Stomach (tissue), 8 donors: ENCODE measurements at regions not wholly inside any gene's neighbourhood (a gene's known extent, or its start where the extent isn't known, plus 50 kb on each side); places are given as distances from the start of the nearest gene placed in this dataset.

ENCODE experiments used
- DNase-seq, 2 donors: peaks; one replicate each; pipeline versions ENCODE4 v3.0.0 to v3.0.0-alpha.2; 2013 to 2019
- H3K27ac ChIP-seq, 5 donors: fragments of 200-600 bp in 4 of 5; sonication (generic) in 4 of 5; one replicate each; pipeline ENCODE4 v1.5.1; 2013 to 2019; ENCODE audit warnings: mild to moderate bottlenecking in 1 of 5, moderate library complexity in 1 of 5
- H3K27me3 ChIP-seq, 3 donors: fragments of 200-600 bp; sonication (generic); one replicate each; pipeline ENCODE4 v1.5.1; 2017 to 2019; ENCODE audit warnings: mixed run types in 1 of 3
- H3K36me3 ChIP-seq, 4 donors: fragments of 200-600 bp; sonication (generic); 1 replicate in 3 of 4; 2 replicates in 1 of 4; pipeline ENCODE4 v1.5.1; 2016 to 2019
- H3K4me1 ChIP-seq, 4 donors: fragments of 200-600 bp; sonication (generic); one replicate each; pipeline ENCODE4 v1.5.1; 2016 to 2019
- H3K4me3 ChIP-seq, 4 donors: fragments of 200-600 bp; sonication (generic) in 3 of 4; one replicate each; pipeline ENCODE4 v1.5.1; 2016 to 2019; ENCODE audit warnings: mild to moderate bottlenecking in 1 of 4
- H3K9me3 ChIP-seq, 4 donors: fragments of 200-600 bp; sonication (generic); one replicate each; pipeline ENCODE4 v1.5.1; 2016 to 2019
- CTCF ChIP-seq, 7 experiments: fragments of 450-650 bp in 4 of 7; fragments of 200-600 bp in 3 of 7; sonication (generic) in 3 of 7; IDR thresholded peaks; one replicate each; pipeline ENCODE4 v1.5.1; 2016 to 2019; ENCODE audit warnings: antibody characterized with exemption in 7 of 7, control low read depth in 2 of 7, mild to moderate bottlenecking in 1 of 7
- EP300 ChIP-seq: sonication (generic); formaldehyde crosslinking; IDR thresholded peaks from one replicate; pipeline ENCODE4 v1.6.1; 2017; ENCODE audit warnings: antibody characterized with exemption
- POLR2A ChIP-seq, 4 donors: fragments of 450-650 bp; IDR thresholded peaks; one replicate each; pipeline ENCODE4 v1.6.1; 2016; ENCODE audit warnings: antibody characterized with exemption in 4 of 4, control low read depth in 2 of 4, mild to moderate bottlenecking in 1 of 4, moderate library complexity in 1 of 4
- POLR2AphosphoS5 ChIP-seq, 3 donors: sonication (generic); formaldehyde crosslinking; IDR thresholded peaks; one replicate each; pipeline ENCODE4 v1.6.1; 2016; ENCODE audit warnings: antibody characterized with exemption in 3 of 3
- WGBS, 5 donors: extraction: QIAGEN DNeasy Blood & Tissue Kit in 3 of 5; methylation state at CpG; one replicate each; pipeline versions ENCODE4 v1.1.5 to v1.1.7; 2013 to 2018; 5-methylcytosine and 5-hydroxymethylcytosine counted together
- intact Hi-C: fragments of 100-400 bp; cut with DNase I; formaldehyde crosslinking; loops from one replicate; pipeline ENCODE4 v1.15.1; 2023; ENCODE audit warnings: low total_unique reads
- donor health status: healthy with polysubstance abuse.
- donor health status: Bipolar disorder and iron deficiency.
- donor health status: healthy.

- no peaks in the 10 kb centered on the region for H3K36me3 ChIP-seq
- no peak for DNase-seq
- WGBS, 5 donors, result 76 to 85% (median 84%) methylated on average over 2 of the region's 2 CpGs
- no peaks in the 10 kb centered on the region for H3K9me3 ChIP-seq
- H3K4me3 ChIP-seq, result no peak overlapping the region
- H3K4me1 ChIP-seq, result peaks cover 11 to 49% (median 30%) of the 10 kb centered on the region in 4 donors
- intact Hi-C loops, result no loop called here
- peak overlapping the region in 2 of 5 donors; percentile 55 to 72 for H3K27ac ChIP-seq
- TF ChIP-seq EP300 (no peak), CTCF (IDR thresholded peaks at IDR 0.05) (no peak), POLR2A (IDR thresholded peaks at IDR 0.05) (no peak), POLR2AphosphoS5 (IDR thresholded peaks at IDR 0.05) (no peak)
- no peaks in the 10 kb centered on the region for H3K27me3 ChIP-seq
These were observed 250.8 kb upstream of the FGGY start for GRCh38 chr1:59046134-59046533.

- Histone ChIP-seq H3K9me3 (no peaks in the 10 kb centered on the region), H3K27me3 (no peaks in the 10 kb centered on the region), H3K27ac (peak overlapping the region in 4 of 5 donors; percentile 10 to 72 (median 53)), H3K4me3 (no peak overlapping the region), H3K36me3 (no peaks in the 10 kb centered on the region), H3K4me1 (peaks cover 11 to 45% (median 27%) of the 10 kb centered on the region in 4 donors)
- peak; percentile 36 to 69 for DNase-seq
- TF ChIP-seq POLR2A (IDR thresholded peaks at IDR 0.05) (no peak), CTCF (IDR thresholded peaks at IDR 0.05) (peak in 1 of 7 experiments; percentile 29)
- 16 to 28% (median 22%) methylated on average over 2 of the region's 2 CpGs for WGBS, 5 donors
- intact Hi-C loops, result no loop called here
These were observed 250.2 kb upstream of the FGGY start for GRCh38 chr1:59046730-59047157.

GRCh38 chr1:59051007-59051406 is 245.9 kb upstream of the FGGY start:
- intact Hi-C loops, result no loop called here
- no peak for TF ChIP-seq POLR2A (IDR thresholded peaks at IDR 0.05)
- TF ChIP-seq CTCF (IDR thresholded peaks at IDR 0.05), result no peak
- WGBS, 5 donors, result 70 to 83% (median 73%) methylated on average over 4 of the region's 4 CpGs
- H3K27ac ChIP-seq, result no peak overlapping the region
- no peaks in the 10 kb centered on the region for H3K9me3 ChIP-seq
- H3K4me1 ChIP-seq, result peaks cover 6 to 52% (median 34%) of the 10 kb centered on the region in 4 donors
- no peak overlapping the region for H3K4me3 ChIP-seq
- H3K27me3 ChIP-seq, result no peaks in the 10 kb centered on the region
- no peak for DNase-seq
- no peaks in the 10 kb centered on the region for H3K36me3 ChIP-seq

GRCh38 chr1:59052166-59052590 is 244.7 kb upstream of the FGGY start:
- TF ChIP-seq POLR2A (IDR thresholded peaks at IDR 0.05), result no peak
- no peak for TF ChIP-seq CTCF (IDR thresholded peaks at IDR 0.05)
- TF ChIP-seq POLR2AphosphoS5 (IDR thresholded peaks at IDR 0.05), result peak in 2 of 3 donors; percentile 89 to 92
- no peak for TF ChIP-seq EP300
- peak overlapping the region in 3 of 5 donors; percentile 34 to 63 (median 48) for H3K27ac ChIP-seq

More at GRCh38 chr1:59052166-59052590, 244.7 kb upstream of the FGGY start:
- peaks cover 11 to 53% (median 33%) of the 10 kb centered on the region in 4 donors for H3K4me1 ChIP-seq
- 20 to 68% (median 31%) methylated on average over 5 of the region's 5 CpGs for WGBS, 5 donors
- peak; percentile 72 to 87 for DNase-seq
- H3K9me3 ChIP-seq, result no peaks in the 10 kb centered on the region
- H3K36me3 ChIP-seq, result no peaks in the 10 kb centered on the region
- intact Hi-C loops, result no loop called here
- no peaks in the 10 kb centered on the region for H3K27me3 ChIP-seq
- H3K4me3 ChIP-seq, result no peak overlapping the region
